Activated T-helper 2 cell treated with anti-CD3 and anti-CD28 coated beads, Interferon-gamma antibody, Interleukin-2, Interleukin-4, amounts not matched to agents 10 μg/mL and 5 μg/mL and 100 μg/mL, durations not matched to agents 14 hours and 24 hours and 36 hours (primary cell): ENCODE measurements at regions not wholly inside any gene's neighbourhood (a gene's known extent, or its start where the extent isn't known, plus 50 kb on each side); places are given as distances from the start of the nearest gene placed in this dataset.
"Not testable (repeated sequence)": the region's sequence is repeated elsewhere in the genome, so short reads cannot be mapped to it uniquely, and the experiment has no call there.

ENCODE experiments used
- DNase-seq: peaks from one replicate; pipeline ENCODE4 v3.0.0; 2021; ENCODE audit warnings: low spot score
- H3K27ac Mint-ChIP-seq: one replicate; pipeline ENCODE4 v1.8.0; 2021; ENCODE audit warnings: mixed read lengths
- H3K27me3 Mint-ChIP-seq: one replicate; pipeline ENCODE4 v1.8.0; 2021; ENCODE audit warnings: low read depth, mixed read lengths
- H3K36me3 Mint-ChIP-seq: one replicate; pipeline ENCODE4 v1.8.0; 2021; ENCODE audit warnings: low read depth, mixed read lengths
- H3K4me1 Mint-ChIP-seq: one replicate; pipeline ENCODE4 v1.8.0; 2021; ENCODE audit warnings: low read depth, mixed read lengths
- H3K4me3 Mint-ChIP-seq: one replicate; pipeline ENCODE4 v1.8.0; 2021; ENCODE audit warnings: low read depth, mild to moderate bottlenecking, moderate library complexity, mixed read lengths
- H3K9me3 Mint-ChIP-seq: one replicate; pipeline ENCODE4 v1.8.0; 2021; ENCODE audit warnings: mixed read lengths
- intact Hi-C: fragments of 100-400 bp; cut with micrococcal nuclease; formaldehyde crosslinking; loops from one replicate; pipeline ENCODE4 v1.15.1; 2023

DNA sequence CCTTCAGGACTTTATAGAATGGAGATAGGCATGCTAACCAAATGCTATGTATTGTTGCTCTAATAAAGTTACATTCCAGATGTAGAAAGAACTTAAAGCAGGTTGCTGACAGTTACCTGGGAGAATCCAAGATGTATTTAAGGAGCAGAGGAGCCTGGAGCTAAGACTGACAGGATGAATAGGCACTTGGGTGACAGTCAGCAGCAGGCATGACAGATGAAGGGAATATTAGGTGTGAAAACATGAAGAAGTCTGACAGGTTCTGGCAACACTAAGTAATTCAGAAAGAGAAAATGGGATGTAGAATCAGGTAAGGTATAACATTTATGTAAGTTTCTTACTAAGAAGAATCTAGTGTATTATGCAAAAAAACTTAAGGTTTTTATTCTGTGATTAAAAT lies 232.0 kb downstream of the DSC3 start:
- DNase-seq: no peak
- Mint-ChIP-seq H3K36me3 (no peaks in the 10 kb centered on the region), H3K4me3 (no peak overlapping the region), H3K9me3 (peaks cover 22% of the 10 kb centered on the region), H3K4me1 (no peaks in the 10 kb centered on the region), H3K27me3 (no peaks in the 10 kb centered on the region), H3K27ac (no peak overlapping the region)
- intact Hi-C loops: no loop called here

DNA sequence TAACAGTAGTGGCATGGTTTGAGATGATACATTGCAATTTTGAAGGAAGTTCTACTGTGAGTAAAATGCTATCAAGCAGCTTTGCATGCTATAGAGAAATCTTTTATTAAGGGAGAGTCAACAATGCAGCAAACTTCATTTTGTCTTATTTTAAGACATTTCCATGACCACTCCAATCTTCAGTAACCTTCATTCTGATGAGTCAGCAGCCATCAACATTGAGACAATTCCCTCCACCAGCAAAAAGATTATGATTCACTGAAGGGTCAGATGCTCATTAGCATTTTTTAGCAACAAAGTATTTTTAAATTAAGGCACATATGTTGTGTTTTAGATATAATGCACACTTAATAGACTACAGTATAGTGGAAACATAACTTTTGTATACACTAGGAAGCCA lies 235.7 kb downstream of the DSC3 start:
- Mint-ChIP-seq H3K9me3 (peaks cover 24% of the 10 kb centered on the region), H3K36me3 (no peaks in the 10 kb centered on the region), H3K27me3 (no peaks in the 10 kb centered on the region), H3K4me3 (no peak overlapping the region), H3K4me1 (no peaks in the 10 kb centered on the region), H3K27ac (no peak overlapping the region)
- no peak for DNase-seq
- intact Hi-C loops: no loop called here

DNA sequence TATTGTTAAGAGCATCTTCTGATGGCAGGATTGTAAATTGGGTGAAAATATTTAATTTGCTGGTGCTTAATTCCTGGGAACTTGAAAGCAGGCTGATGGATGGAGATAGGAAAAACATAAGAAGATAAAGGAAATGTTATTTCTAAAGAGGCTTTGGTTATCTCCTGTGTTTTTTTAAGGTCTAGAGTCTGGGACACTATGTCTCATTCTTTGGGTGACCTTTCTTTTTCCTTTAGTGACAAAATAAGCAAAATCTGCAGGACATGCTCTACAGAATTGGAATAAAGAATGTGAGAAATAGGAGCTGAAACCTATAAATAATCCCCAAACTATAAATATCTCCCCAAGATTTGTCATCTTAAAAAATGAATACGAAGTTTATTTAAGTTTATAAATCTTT lies 241.7 kb downstream of the DSC3 start:
- no peak for DNase-seq
- Mint-ChIP-seq H3K4me3 (no peak overlapping the region), H3K4me1 (no peaks in the 10 kb centered on the region), H3K27ac (no peak overlapping the region), H3K27me3 (no peaks in the 10 kb centered on the region), H3K9me3 (peaks cover 27% of the 10 kb centered on the region), H3K36me3 (no peaks in the 10 kb centered on the region)
- intact Hi-C loops: no loop called here

DNA sequence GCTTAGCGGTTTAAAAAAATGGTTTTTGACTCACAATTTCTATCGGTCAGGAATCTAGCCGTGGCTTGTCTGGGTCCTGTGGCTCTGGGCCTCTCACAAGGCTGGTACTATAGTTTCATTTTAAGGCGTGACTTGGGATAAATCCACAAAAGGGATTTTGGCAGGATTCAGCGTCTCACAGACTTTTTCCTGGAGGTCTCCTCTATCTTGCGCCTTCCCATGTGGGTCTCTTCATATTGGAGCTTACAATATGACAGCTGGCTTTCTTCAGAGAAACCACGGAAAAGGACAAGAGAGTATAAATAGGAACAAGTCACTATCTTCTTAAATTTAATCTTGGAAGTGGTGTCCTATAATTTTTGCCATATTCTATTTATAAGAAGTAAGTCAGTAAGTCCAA lies 250.5 kb downstream of the DSC3 start:
- intact Hi-C loops: no loop called here
- Mint-ChIP-seq H3K27me3 (no peaks in the 10 kb centered on the region), H3K9me3 (peaks cover 39% of the 10 kb centered on the region), H3K36me3 (no peaks in the 10 kb centered on the region), H3K4me3 (no peak overlapping the region), H3K27ac (no peak overlapping the region), H3K4me1 (no peaks in the 10 kb centered on the region)
- no peak for DNase-seq

DNA sequence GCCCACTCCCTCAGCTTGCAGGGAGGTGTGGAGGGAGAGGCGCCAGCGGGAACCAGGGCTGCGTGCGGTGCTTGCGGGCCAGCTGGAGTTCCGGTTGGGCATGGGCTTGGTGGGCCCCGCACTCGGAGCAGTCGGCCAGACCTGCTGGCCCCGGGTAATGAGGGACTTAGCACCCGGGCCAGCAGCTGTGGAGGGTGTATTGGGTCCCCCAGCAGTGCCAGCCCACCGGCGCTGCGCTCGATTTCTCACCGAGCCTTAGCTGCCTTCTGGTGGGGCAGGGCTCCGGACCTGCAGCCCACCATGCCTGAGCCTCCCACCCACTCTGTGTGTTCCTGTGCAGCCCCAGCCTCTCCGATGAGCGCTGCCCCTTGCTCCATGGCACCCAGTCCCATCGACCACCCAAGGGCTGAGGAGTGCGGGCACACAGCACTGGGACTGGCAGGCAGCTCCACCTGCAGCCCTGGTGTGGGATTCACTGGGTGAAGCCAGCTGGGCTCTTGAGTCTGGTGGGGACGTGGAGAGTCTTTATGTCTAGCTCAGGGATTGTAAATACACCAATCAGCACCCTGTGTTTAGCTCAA lies 254.0 kb downstream of the DSC3 start:
- intact Hi-C loops, H3K36me3 Mint-ChIP-seq, H3K27ac Mint-ChIP-seq, DNase-seq, H3K27me3 Mint-ChIP-seq, H3K4me3 Mint-ChIP-seq, H3K4me1 Mint-ChIP-seq: not testable (repeated sequence)
- peaks cover 43% of the 10 kb centered on the region for H3K9me3 Mint-ChIP-seq

DNA sequence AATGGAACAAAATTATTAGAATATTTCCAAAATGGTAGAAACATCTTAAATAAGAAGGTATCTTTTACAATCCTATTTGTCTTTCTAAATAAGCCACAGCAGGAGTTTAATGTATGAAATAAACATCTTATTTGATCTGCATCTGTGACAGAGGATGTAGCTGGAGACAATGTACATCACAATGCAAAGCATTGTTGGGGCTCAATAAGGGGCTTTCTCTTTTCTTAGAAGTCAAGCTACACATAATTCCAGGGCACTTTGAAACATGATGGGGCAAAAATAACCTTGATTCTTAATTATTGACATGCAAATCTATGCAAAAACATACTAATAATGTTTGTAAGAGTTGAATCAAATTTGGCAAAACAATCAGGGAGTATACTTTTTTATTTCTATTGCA lies 255.1 kb downstream of the DSC3 start:
- Mint-ChIP-seq H3K36me3 (no peaks in the 10 kb centered on the region), H3K4me3 (no peak overlapping the region), H3K27me3 (no peaks in the 10 kb centered on the region), H3K9me3 (peaks cover 51% of the 10 kb centered on the region), H3K4me1 (no peaks in the 10 kb centered on the region), H3K27ac (no peak overlapping the region)
- intact Hi-C loops: no loop called here
- DNase-seq: no peak

DNA sequence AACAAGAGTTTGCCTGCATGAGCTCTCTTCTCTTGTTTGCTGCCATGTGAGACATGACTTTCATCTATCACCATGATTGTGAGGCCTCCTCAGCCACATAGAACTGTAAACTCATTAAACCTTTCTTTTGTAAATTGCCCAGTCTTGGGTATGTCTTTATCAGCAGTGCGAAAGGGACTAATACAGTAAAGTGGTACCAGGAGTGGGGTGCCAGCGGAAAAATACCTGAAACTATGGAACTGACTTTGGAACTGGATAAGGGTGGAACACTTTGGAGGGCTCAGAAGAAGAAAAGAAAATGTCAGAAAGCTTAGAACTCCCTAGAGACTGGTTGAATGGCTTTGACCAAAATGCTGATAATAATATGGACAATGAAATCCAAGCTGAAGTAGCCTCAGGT lies 260.9 kb downstream of the DSC3 start:
- Mint-ChIP-seq H3K27ac (no peak overlapping the region), H3K4me1 (no peaks in the 10 kb centered on the region), H3K27me3 (no peaks in the 10 kb centered on the region), H3K36me3 (no peaks in the 10 kb centered on the region), H3K9me3 (peaks cover 46% of the 10 kb centered on the region), H3K4me3 (no peak overlapping the region)
- DNase-seq: no peak
- intact Hi-C loops: no loop called here

DNA sequence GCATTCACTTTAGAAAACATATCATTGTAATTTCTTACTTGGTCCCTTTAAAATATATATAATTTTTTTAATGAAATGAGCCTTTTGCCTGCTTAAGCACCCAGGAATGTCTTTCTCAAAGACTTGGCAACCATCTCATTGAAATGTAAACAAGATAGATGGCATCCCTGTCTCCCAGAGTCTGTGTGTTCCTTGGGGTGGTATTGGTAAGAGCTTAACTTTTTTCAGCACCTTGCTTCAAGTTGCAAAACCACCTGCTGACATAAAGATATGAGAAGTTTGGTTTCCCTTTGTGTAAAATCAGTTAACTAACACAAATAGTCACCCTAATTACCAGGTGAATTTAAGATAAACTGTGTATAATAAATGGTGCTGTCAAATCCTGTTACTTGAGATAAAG lies 266.9 kb downstream of the DSC3 start:
- Mint-ChIP-seq H3K27me3 (no peaks in the 10 kb centered on the region), H3K36me3 (no peaks in the 10 kb centered on the region), H3K27ac (no peak overlapping the region), H3K9me3 (peaks cover 19% of the 10 kb centered on the region), H3K4me1 (no peaks in the 10 kb centered on the region), H3K4me3 (no peak overlapping the region)
- no peak for DNase-seq
- intact Hi-C loops: no loop called here

DNA sequence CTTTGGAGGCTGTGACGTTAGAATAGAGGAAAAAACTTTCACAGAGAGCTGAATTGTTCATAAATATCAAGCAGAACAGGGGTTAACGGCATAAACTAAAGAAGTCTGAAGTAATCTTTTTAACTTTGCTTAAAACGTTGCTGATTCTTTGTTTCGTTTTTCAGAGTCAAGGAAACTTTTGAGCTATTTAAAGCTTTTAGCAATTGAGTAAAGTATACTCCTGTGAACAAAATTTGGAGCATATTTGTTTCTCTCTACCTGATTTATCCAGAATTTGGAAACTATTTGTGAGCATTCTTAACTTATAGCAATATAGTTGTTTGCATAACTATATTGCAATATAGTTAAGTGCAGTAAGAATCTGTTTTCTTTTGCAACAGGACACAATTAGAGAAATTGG lies 270.4 kb downstream of the DSC3 start:
- H3K27me3 Mint-ChIP-seq, intact Hi-C loops, H3K4me1 Mint-ChIP-seq, H3K27ac Mint-ChIP-seq, H3K36me3 Mint-ChIP-seq, DNase-seq, H3K4me3 Mint-ChIP-seq: not testable (repeated sequence)
- H3K9me3 Mint-ChIP-seq: peaks cover 16% of the 10 kb centered on the region

DNA sequence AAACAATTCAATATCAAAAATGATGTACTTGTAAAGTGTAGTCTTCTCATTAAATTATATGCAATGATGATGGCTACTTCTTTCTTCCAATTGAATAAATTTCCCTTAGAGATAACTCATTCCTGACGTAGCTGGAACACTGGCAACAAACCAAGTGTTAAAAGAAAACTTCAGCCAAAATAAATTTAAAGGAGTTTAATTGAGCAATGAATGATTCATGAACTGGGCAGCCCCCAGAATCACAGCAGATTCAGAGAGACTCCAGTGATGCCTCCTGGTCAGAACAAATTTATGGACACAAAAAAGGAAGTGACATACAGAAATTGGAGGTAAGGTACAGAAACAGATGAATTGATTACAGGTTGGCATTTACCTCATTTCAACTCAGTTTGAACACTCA lies 276.5 kb downstream of the DSC3 start:
- H3K4me3 Mint-ChIP-seq: no peak overlapping the region
- no peaks in the 10 kb centered on the region for H3K27me3 Mint-ChIP-seq
- H3K9me3 Mint-ChIP-seq: peaks cover 17% of the 10 kb centered on the region
- intact Hi-C loops: no loop called here
- DNase-seq: no peak
- H3K4me1 Mint-ChIP-seq: no peaks in the 10 kb centered on the region
- no peak overlapping the region for H3K27ac Mint-ChIP-seq
- H3K36me3 Mint-ChIP-seq: no peaks in the 10 kb centered on the region

DNA sequence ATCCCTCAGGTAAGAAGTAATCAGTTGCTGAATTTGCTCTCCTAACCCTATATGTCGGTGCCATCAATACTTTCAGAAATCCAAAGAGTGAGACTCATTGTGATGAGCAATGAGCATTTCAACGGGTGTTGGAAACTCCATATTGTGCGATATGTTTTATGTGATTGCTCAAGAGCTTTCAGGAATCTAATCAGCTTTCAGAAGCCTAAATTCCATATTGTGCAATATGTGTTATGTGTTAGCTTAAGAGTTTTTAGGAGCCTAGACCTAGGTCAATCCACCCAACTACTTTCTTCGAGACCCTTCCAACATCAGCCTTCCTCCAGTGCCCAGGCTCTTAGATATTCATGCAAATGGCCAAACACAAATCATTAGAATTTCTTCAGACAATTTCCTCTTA lies 277.3 kb downstream of the DSC3 start:
- H3K36me3 Mint-ChIP-seq: no peaks in the 10 kb centered on the region

DNA sequence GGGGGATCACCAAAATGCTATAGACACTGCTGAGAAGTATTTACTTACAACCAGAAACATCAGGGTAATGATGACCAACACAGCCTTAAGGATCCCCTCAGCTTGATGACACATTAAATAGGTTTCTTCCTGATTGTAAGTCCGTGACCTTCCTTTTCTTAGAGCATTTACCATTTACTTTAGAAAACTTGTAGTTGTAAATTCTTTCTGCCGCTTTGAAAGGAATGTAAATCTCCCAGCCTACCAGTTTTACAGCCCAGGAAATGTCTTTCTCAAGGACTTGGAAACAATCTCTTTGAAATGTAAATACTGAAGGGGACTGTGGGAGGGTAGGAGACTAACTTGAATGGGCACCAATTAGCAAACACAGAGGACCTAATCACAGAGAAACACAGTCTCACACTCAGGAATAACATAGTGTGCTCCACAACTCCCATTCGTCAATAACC lies 278.6 kb downstream of the DSC3 start:
- H3K36me3 Mint-ChIP-seq: no peaks in the 10 kb centered on the region
- intact Hi-C loops: no loop called here
- H3K9me3 Mint-ChIP-seq: peaks cover 8% of the 10 kb centered on the region
- no peak overlapping the region for H3K4me3 Mint-ChIP-seq
- H3K27ac Mint-ChIP-seq: no peak overlapping the region
- no peaks in the 10 kb centered on the region for H3K4me1 Mint-ChIP-seq
- no peak for DNase-seq
- no peaks in the 10 kb centered on the region for H3K27me3 Mint-ChIP-seq

More for the DNA sequence above, 277.3 kb downstream of the DSC3 start:
- Mint-ChIP-seq H3K4me1 (no peaks in the 10 kb centered on the region), H3K4me3 (no peak overlapping the region), H3K27ac (no peak overlapping the region), H3K9me3 (peaks cover 12% of the 10 kb centered on the region), H3K27me3 (no peaks in the 10 kb centered on the region)
- intact Hi-C loops: no loop called here
- DNase-seq: no peak

DNA sequence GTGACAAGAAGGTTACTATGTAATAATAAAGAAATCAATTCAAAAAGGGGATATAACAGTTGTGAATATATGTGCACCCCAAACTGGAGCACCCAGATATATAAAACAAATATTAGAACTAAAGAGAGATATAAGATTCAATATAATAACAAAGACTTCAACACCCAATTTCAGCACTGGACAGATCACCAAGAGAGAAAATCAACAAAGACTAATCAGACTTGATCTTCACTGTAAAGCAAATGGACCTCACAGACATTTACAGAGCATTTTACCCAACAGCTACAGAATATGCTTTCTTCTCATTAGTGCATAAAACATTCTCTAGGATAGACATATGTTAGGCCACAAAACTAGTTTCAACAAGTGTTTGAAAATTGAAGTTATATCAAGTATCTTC lies 287.7 kb downstream of the DSC3 start:
- H3K27me3 Mint-ChIP-seq: no peaks in the 10 kb centered on the region
- peaks cover 52% of the 10 kb centered on the region for H3K9me3 Mint-ChIP-seq
- intact Hi-C loops: no loop called here
- H3K4me3 Mint-ChIP-seq: no peak overlapping the region
- no peaks in the 10 kb centered on the region for H3K4me1 Mint-ChIP-seq
- H3K36me3 Mint-ChIP-seq: no peaks in the 10 kb centered on the region
- no peak for DNase-seq
- no peak overlapping the region for H3K27ac Mint-ChIP-seq

DNA sequence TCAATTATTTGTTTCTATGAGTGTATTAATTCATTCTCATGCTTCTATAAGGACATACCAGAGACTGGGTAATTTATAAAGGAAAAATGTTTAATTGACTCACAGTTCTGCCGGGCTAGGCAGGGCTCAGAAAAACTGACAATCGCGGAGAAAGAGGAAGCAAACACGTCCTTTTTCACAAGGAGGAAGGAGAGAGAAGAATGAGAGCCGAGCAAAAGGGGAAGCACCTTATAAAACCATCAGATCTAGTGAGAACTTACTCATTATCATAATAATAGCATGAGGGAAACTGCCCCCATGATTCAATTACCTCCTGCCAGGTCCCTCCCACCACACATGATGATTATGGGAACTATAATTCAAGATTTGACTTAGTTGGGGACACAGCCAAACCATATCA lies 294.0 kb downstream of the DSC3 start:
- intact Hi-C loops: no loop called here
- H3K4me3 Mint-ChIP-seq: no peak overlapping the region
- H3K27ac Mint-ChIP-seq: no peak overlapping the region
- no peak for DNase-seq
- H3K36me3 Mint-ChIP-seq: no peaks in the 10 kb centered on the region
- H3K27me3 Mint-ChIP-seq: no peaks in the 10 kb centered on the region
- H3K9me3 Mint-ChIP-seq: peaks cover 42% of the 10 kb centered on the region
- no peaks in the 10 kb centered on the region for H3K4me1 Mint-ChIP-seq
